ENCODE measurements at regions not wholly inside any gene's neighbourhood (a gene's known extent, or its start where the extent isn't known, plus 50 kb on each side); places are given as distances from the start of the nearest gene placed in this dataset.
A peak's percentile ranks its signal among the peaks of the same experiment; 100 is the strongest.
"Not testable (repeated sequence)": the region's sequence is repeated elsewhere in the genome, so short reads cannot be mapped to it uniquely, and the experiment has no call there.

GRCh38 chr14:48417715-48418500 lies 742.5 kb upstream of the MDGA2 start:
- no peak for DNase-seq (ENCODE audit: low spot score)

GRCh38 chr14:48401321-48401720 lies 725.9 kb upstream of the MDGA2 start:
- no peak for DNase-seq (ENCODE audit: low spot score)

GRCh38 chr14:48398675-48399282 lies 723.4 kb upstream of the MDGA2 start:
- DNase-seq (ENCODE audit: low spot score) = peak; percentile 71

GRCh38 chr14:48391661-48392060 lies 716.3 kb upstream of the MDGA2 start:
- no peak for DNase-seq (ENCODE audit: low spot score)

- no peak for DNase-seq (ENCODE audit: low spot score)
Measured at GRCh38 chr14:48390346-48390745, 714.9 kb upstream of the MDGA2 start.

- no peak for DNase-seq (ENCODE audit: low spot score)
Measured at GRCh38 chr14:48384821-48385220, 709.4 kb upstream of the MDGA2 start.

- DNase-seq (ENCODE audit: low spot score) = no peak
Measured at GRCh38 chr14:48382961-48383360, 707.6 kb upstream of the MDGA2 start.

GRCh38 chr14:48378541-48378940 lies 703.1 kb upstream of the MDGA2 start:
- peak; percentile 15 for DNase-seq (ENCODE audit: low spot score)

- DNase-seq (ENCODE audit: low spot score) = peak; percentile 57
Measured at GRCh38 chr14:48373981-48374380, 698.6 kb upstream of the MDGA2 start.

GRCh38 chr14:48350971-48351370 lies 675.6 kb upstream of the MDGA2 start:
- no peak for DNase-seq (ENCODE audit: low spot score)

GRCh38 chr14:48349689-48350088 lies 674.3 kb upstream of the MDGA2 start:
- DNase-seq (ENCODE audit: low spot score) = no peak

GRCh38 chr14:48341069-48341468 lies 665.7 kb upstream of the MDGA2 start:
- no peak for DNase-seq (ENCODE audit: low spot score)

- no peak for DNase-seq (ENCODE audit: low spot score)
Measured at GRCh38 chr14:48333221-48333920, 658.0 kb upstream of the MDGA2 start.

GRCh38 chr14:48331421-48331820 lies 656.0 kb upstream of the MDGA2 start:
- no peak for DNase-seq (ENCODE audit: low spot score)

- no peak for DNase-seq (ENCODE audit: low spot score)
Measured at GRCh38 chr14:48325486-48325885, 650.1 kb upstream of the MDGA2 start.

GRCh38 chr14:48323665-48324064 lies 648.3 kb upstream of the MDGA2 start:
- DNase-seq (ENCODE audit: low spot score) = no peak

- no peak for DNase-seq (ENCODE audit: low spot score)
Measured at GRCh38 chr14:48319823-48320222, 644.4 kb upstream of the MDGA2 start.

- DNase-seq (ENCODE audit: low spot score) = no peak
Measured at GRCh38 chr14:48304729-48305128, 629.3 kb upstream of the MDGA2 start.

GRCh38 chr14:48289701-48290100 lies 614.3 kb upstream of the MDGA2 start:
- DNase-seq (ENCODE audit: low spot score) = no peak

- not testable (repeated sequence) for DNase-seq (ENCODE audit: low spot score)
Measured at GRCh38 chr14:48285217-48285616, 609.8 kb upstream of the MDGA2 start.

GRCh38 chr14:48275301-48275700 lies 599.9 kb upstream of the MDGA2 start:
- no peak for DNase-seq (ENCODE audit: low spot score)

- DNase-seq (ENCODE audit: low spot score) = no peak
Measured at GRCh38 chr14:48274826-48275225, 599.4 kb upstream of the MDGA2 start.

GRCh38 chr14:48267926-48268325 lies 592.5 kb upstream of the MDGA2 start:
- not testable (repeated sequence) for DNase-seq (ENCODE audit: low spot score)
